ENCODE measurements at regions not wholly inside any gene's neighbourhood (a gene's known extent, or its start where the extent isn't known, plus 50 kb on each side); places are given as distances from the start of the nearest gene placed in this dataset.

- no peak for TF ChIP-seq GABPA (IDR thresholded peaks at IDR 0.05; ENCODE audit: low read depth)
- TF ChIP-seq CTCF (IDR thresholded peaks at IDR 0.05; ENCODE audit: insufficient read depth, low read length) = no peak
Measured at GRCh38 chr2:35530615-35531135, 824.9 kb upstream of the CRIM1 start.

Measured in HL-60 (cell line).